ENCODE measurements at regions not wholly inside any gene's neighbourhood (a gene's known extent, or its start where the extent isn't known, plus 50 kb on each side); places are given as distances from the start of the nearest gene placed in this dataset.

DNA sequence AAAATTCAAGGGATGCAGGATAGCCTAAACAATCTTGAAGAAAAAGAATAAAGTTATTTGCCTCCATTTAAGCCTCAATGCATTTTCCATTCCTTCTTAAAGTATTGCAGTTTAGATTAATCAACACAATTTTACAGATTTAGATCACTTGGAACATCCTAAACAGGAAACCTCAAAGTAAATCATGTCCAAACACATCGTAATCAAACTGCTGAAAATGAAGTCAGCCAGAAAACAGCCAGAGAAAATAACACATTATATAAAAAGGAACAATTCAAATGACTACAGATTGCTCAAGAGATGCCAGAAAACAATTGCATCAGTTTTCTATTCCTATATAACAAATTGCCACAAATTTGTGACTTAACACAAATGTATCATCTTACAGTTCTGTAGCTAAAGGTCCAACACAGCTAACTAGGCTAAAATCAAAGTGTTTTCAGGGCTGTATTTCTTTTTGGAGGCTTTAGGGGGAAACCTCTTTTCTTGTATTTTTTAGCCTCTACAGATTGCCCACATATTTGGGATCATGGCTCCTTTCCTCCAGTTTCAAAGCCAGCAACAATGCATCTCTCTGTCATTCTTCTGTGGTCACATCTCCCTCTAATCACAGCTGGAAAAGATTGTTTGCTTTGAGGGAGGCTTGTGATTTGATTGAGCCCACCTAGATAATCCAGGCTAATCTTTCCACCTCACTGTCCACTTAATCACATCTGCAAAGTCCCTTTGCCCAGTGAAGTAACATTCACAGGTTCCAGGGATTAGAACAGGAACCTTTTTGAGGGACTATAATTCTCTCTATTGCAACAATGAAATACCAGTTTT is 543.3 kb upstream of the UBE2E2 start:
- H3K36me3 ChIP-seq (ENCODE audit: control insufficient read depth in 1 of 2, insufficient read depth in 2 of 2, low read length in 2 of 2), result no peaks in the 10 kb centered on the region
- H3K9me2 ChIP-seq (ENCODE audit: insufficient read depth), result no peaks in the 10 kb centered on the region
- ChIA-PET CTCF (no interaction called here), POLR2A (no interaction called here), RAD21 (ENCODE audit: low non-redundant PET in 1 of 2, low total read pairs in 2 of 2, uncharacterized antibody in 2 of 2, unreplicated experiment in 2 of 2) (no interaction called here)
- TF ChIP-seq TCF7L2 (IDR thresholded peaks at IDR 0.05; ENCODE audit: borderline replicate concordance, extremely low read depth, insufficient read depth, insufficient read length) (no peak), JUND (IDR thresholded peaks at IDR 0.05) (no peak), EZH2 (IDR thresholded peaks at IDR 0.05) (no peak), FOSL1 (IDR thresholded peaks at IDR 0.05; ENCODE audit: low read depth) (no peak), SP1 (IDR thresholded peaks at IDR 0.05; ENCODE audit: low read depth) (no peak), CBX3 (IDR thresholded peaks at IDR 0.05; ENCODE audit: low read depth) (no peak), SIN3A (IDR thresholded peaks at IDR 0.05; ENCODE audit: low read depth) (no peak), POLR2AphosphoS5 (IDR thresholded peaks at IDR 0.05; ENCODE audit: low read depth, low read length) (no peak), CEBPB (IDR thresholded peaks at IDR 0.05; ENCODE audit: low read depth) (no peak), SRF (IDR thresholded peaks at IDR 0.05; ENCODE audit: low read depth) (no peak), CTCF (IDR thresholded peaks at IDR 0.05 in 2 of 3, conservative IDR thresholded peaks at IDR 0.05 in 1 of 3; ENCODE audit: borderline replicate concordance in 1 of 3, insufficient read depth in 1 of 3, low read depth in 2 of 3, low read length in 2 of 3) (no peak), EZH2phosphoT487 (IDR thresholded peaks at IDR 0.05; ENCODE audit: borderline replicate concordance) (no peak), RAD21 (IDR thresholded peaks at IDR 0.05; ENCODE audit: low read depth) (no peak), ZNF274 (IDR thresholded peaks at IDR 0.05; ENCODE audit: low read depth, low read length) (no peak), POLR2A (IDR thresholded peaks at IDR 0.05; ENCODE audit: borderline replicate concordance, extremely low read depth, insufficient read depth, insufficient read length) (no peak)
- TF ChIP-seq, protein P1, sequence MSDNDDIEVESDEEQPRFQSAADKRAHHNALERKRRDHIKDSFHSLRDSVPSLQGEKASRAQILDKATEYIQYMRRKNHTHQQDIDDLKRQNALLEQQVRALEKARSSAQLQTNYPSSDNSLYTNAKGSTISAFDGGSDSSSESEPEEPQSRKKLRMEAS (IDR thresholded peaks at IDR 0.05), result no peak
- no TSS peak for BruUV-seq (replicated peaks)
- H3K9me3 ChIP-seq (ENCODE audit: control insufficient read depth in 1 of 2, insufficient read depth in 1 of 2, low read depth in 1 of 2, low read length in 2 of 2), result peaks cover 0 to 4% of the 10 kb centered on the region in 2 experiments; a peak in 1 of 4 replicates
- H3K4me1 ChIP-seq (ENCODE audit: control insufficient read depth in 1 of 2, insufficient read depth in 2 of 2, low read length in 2 of 2), result no peaks in the 10 kb centered on the region
- H3K9ac ChIP-seq (ENCODE audit: low read length), result no peak overlapping the region
- H4K20me1 ChIP-seq (ENCODE audit: insufficient read depth), result no peaks in the 10 kb centered on the region
- H3K4me2 ChIP-seq (ENCODE audit: low read length), result no peak overlapping the region
- intact Hi-C loops (cut with micrococcal nuclease), result no loop called here
- no peak overlapping the region for H3K4me3 ChIP-seq (replicated peaks in 1 of 2; ENCODE audit: low read depth in 1 of 2, low read length in 2 of 2)
- H3K79me2 ChIP-seq (ENCODE audit: insufficient read depth, low read length), result no peaks in the 10 kb centered on the region
- ATAC-seq (no peak), DNase-seq (ENCODE audit: low read depth, low spot score) (no peak)
- no peak overlapping the region for H2AFZ ChIP-seq (ENCODE audit: low read depth, low read length, poor library complexity, severe bottlenecking)
- H3K27ac ChIP-seq (ENCODE audit: low read depth, low read length), result no peak overlapping the region
- H3K27me3 ChIP-seq (ENCODE audit: insufficient read depth, low read length), result no peaks in the 10 kb centered on the region
